Gastrocnemius medialis (tissue), 4 donors: ENCODE measurements at regions not wholly inside any gene's neighbourhood (a gene's known extent, or its start where the extent isn't known, plus 50 kb on each side); places are given as distances from the start of the nearest gene placed in this dataset.

Experiments
- ATAC-seq, 2 donors: fragments of 150-250 bp; one replicate each; pipeline ENCODE4 v1.9.1; 2016
- DNase-seq, 2 donors: peaks; one replicate each; pipeline ENCODE4 v3.0.0-alpha.2; 2019
- H3K27ac ChIP-seq, 4 donors: fragments of 200-600 bp; sonication (generic); 1 replicate in 1 of 4; 2 replicates in 3 of 4; pipeline ENCODE4 v1.5.1; 2016 to 2018; ENCODE audit warnings: mild to moderate bottlenecking in 2 of 4, moderate library complexity in 1 of 4
- H3K27me3 ChIP-seq, 3 donors: fragments of 200-600 bp; sonication (generic) in 2 of 3; 1 replicate in 1 of 3; 2 replicates in 2 of 3; pipeline versions ENCODE4 v1.5.1 to v1.6.0; 2016 to 2019; ENCODE audit warnings: mild to moderate bottlenecking in 1 of 3, moderate library complexity in 1 of 3
- H3K36me3 ChIP-seq, 2 donors: fragments of 200-600 bp; sonication (generic) in 1 of 2; one replicate each; pipeline ENCODE4 v1.5.1; 2017 to 2018
- H3K4me1 ChIP-seq, 2 donors: fragments of 200-600 bp; sonication (generic) in 1 of 2; one replicate each; pipeline ENCODE4 v1.5.1; 2016 to 2017; ENCODE audit warnings: mild to moderate bottlenecking in 2 of 2
- H3K4me3 ChIP-seq, 4 donors: fragments of 200-600 bp; sonication (generic) in 3 of 4; 1 replicate in 1 of 4; 2 replicates in 3 of 4; pipeline ENCODE4 v1.5.1; 2016 to 2019; ENCODE audit warnings: mild to moderate bottlenecking in 2 of 4
- H3K9me3 ChIP-seq, 3 donors: fragments of 200-600 bp; sonication (generic) in 2 of 3; 1 replicate in 1 of 3; 2 replicates in 2 of 3; pipeline ENCODE4 v1.5.1; 2016 to 2019
- POLR2A ChIP-seq, 2 donors: fragments of 450-650 bp; IDR thresholded peaks; one replicate each; pipeline ENCODE4 v1.6.1; 2017; ENCODE audit warnings: antibody characterized with exemption in 2 of 2, mild to moderate bottlenecking in 2 of 2, moderate library complexity in 2 of 2
- in situ Hi-C, 4 donors: fragments of 200-750 bp; cut with MboI; loops; one replicate each; pipeline versions ENCODE4 v1.15.0 to v1.8.0; 2017; ENCODE audit warnings: low sequenced_read_pairs in 4 of 4
- intact Hi-C: fragments of 100-400 bp; cut with DNase I; formaldehyde crosslinking; loops from one replicate; pipeline ENCODE4 v1.15.1; 2023; ENCODE audit warnings: low total_unique reads
- TF ChIP-seq, protein P1 (sequence below), 5 experiments: fragments of 450-650 bp in 3 of 5; fragments of 200-600 bp in 2 of 5; sonication (generic) in 2 of 5; IDR thresholded peaks in 4 of 5; conservative IDR thresholded peaks in 1 of 5; 1 replicate in 4 of 5; 2 replicates in 1 of 5; pipeline ENCODE4 v1.5.1; 2016 to 2019; ENCODE audit warnings: antibody characterized with exemption in 5 of 5, mild to moderate bottlenecking in 3 of 5, moderate library complexity in 3 of 5

DNA sequence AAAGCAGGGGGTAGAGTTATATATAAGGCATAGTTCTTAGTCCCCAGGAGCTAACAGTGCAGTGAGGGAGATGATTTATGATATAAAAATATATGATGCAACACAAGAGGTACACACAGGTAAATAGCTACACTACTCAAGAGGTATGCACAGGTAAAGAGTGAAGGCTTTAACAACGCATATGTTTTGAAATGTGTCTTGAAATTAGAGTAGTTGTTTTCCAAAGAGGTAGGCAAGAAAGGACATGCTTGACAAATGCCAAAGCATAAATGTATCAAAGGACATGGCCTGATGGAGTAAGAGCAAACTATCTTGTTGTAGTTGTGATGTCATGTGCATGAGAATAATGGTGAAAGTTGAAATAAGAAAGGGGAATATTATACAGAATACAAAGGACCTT lies 104.3 kb upstream of the C11orf87 start:
- H3K27me3 ChIP-seq, result no peaks in the 10 kb centered on the region
- no peak overlapping the region for H3K27ac ChIP-seq
- ATAC-seq (no peak), DNase-seq (no peak)
- no peaks in the 10 kb centered on the region for H3K36me3 ChIP-seq
- no peaks in the 10 kb centered on the region for H3K9me3 ChIP-seq
- H3K4me1 ChIP-seq, result no peaks in the 10 kb centered on the region
- TF ChIP-seq POLR2A (IDR thresholded peaks at IDR 0.05), result no peak
- TF ChIP-seq, protein P1, sequence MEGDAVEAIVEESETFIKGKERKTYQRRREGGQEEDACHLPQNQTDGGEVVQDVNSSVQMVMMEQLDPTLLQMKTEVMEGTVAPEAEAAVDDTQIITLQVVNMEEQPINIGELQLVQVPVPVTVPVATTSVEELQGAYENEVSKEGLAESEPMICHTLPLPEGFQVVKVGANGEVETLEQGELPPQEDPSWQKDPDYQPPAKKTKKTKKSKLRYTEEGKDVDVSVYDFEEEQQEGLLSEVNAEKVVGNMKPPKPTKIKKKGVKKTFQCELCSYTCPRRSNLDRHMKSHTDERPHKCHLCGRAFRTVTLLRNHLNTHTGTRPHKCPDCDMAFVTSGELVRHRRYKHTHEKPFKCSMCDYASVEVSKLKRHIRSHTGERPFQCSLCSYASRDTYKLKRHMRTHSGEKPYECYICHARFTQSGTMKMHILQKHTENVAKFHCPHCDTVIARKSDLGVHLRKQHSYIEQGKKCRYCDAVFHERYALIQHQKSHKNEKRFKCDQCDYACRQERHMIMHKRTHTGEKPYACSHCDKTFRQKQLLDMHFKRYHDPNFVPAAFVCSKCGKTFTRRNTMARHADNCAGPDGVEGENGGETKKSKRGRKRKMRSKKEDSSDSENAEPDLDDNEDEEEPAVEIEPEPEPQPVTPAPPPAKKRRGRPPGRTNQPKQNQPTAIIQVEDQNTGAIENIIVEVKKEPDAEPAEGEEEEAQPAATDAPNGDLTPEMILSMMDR (IDR thresholded peaks at IDR 0.05 in 4 of 5, conservative IDR thresholded peaks at IDR 0.05 in 1 of 5), result no peak
- no peak overlapping the region for H3K4me3 ChIP-seq
- in situ Hi-C loops, result no loop called here
- intact Hi-C loops, result no loop called here

DNA sequence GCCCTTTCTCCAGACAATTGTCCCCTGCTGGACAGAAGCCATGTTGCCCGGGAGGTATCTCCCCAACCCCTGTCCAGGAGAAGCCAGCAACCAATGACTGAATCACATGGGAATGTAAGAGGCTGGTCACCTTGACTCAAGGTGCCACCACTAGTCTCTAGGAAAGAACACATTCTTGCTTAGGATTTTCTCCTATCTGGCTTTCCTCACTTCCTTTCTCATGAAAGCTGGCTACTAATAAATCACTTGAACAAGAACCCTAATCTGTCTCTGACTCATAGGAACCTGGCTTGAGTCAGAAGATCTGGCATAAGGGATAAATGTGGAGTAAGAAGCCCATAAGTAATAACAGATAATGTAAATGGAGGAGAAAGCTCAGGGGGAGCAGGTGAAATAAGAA lies 101.4 kb upstream of the C11orf87 start:
- ATAC-seq (no peak), DNase-seq (no peak)
- Histone ChIP-seq H3K4me1 (no peaks in the 10 kb centered on the region), H3K27me3 (no peaks in the 10 kb centered on the region), H3K9me3 (no peaks in the 10 kb centered on the region), H3K27ac (no peak overlapping the region), H3K36me3 (no peaks in the 10 kb centered on the region), H3K4me3 (no peak overlapping the region)
- TF ChIP-seq, protein P1 (IDR thresholded peaks at IDR 0.05 in 4 of 5, conservative IDR thresholded peaks at IDR 0.05 in 1 of 5), result no peak
- no peak for TF ChIP-seq POLR2A (IDR thresholded peaks at IDR 0.05)
- in situ Hi-C loops (no loop called here), intact Hi-C loops (no loop called here)

DNA sequence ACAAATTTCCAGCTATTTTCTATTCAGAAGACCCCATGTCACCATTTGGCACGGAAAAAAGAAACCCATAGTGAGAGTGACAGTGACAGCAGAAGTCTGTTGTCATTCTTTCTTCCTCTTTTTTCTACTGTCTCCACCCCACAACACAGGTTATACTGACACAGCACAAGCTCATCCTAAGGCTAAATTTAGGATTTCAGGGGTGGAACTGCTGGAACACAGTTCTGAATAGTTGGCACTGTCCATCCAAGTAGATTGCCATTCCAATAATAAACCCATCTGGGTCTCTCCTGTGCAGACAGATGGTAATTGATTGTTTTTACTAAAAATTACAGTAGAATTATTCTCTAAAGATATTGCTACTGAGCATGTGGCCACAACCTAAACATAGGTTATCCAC lies 95.2 kb upstream of the C11orf87 start:
- Histone ChIP-seq H3K36me3 (no peaks in the 10 kb centered on the region), H3K27me3 (no peaks in the 10 kb centered on the region), H3K9me3 (no peaks in the 10 kb centered on the region), H3K4me1 (peaks cover 4 to 6% of the 10 kb centered on the region in 2 donors), H3K27ac (no peak overlapping the region), H3K4me3 (no peak overlapping the region)
- TF ChIP-seq, protein P1 (IDR thresholded peaks at IDR 0.05 in 4 of 5, conservative IDR thresholded peaks at IDR 0.05 in 1 of 5), result no peak
- TF ChIP-seq POLR2A (IDR thresholded peaks at IDR 0.05), result no peak
- intact Hi-C loops, result no loop called here
- in situ Hi-C loops, result no loop called here
- no peak for DNase-seq
- ATAC-seq, result no peak

DNA sequence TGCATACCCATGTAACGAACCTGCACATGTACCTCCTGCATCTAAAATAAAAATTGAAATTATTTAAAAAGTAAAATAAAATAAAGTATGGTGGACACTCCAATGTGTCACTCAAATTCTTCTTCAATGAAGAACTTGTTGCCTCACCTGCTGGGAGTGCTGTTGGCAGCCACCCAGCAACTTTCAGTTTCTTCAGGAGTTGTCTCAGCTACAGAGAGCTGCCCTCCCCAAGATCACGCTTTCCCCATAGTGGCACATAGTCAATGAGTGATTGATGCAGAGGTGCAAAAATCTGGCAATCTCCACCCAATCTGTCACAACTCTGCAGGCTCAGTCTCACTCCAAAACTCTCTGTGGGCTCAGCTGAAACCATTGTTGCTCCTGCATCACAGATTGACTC lies 92.3 kb upstream of the C11orf87 start:
- Histone ChIP-seq H3K4me1 (peaks cover 4 to 6% of the 10 kb centered on the region in 2 donors), H3K9me3 (no peaks in the 10 kb centered on the region), H3K4me3 (no peak overlapping the region), H3K27me3 (no peaks in the 10 kb centered on the region), H3K36me3 (no peaks in the 10 kb centered on the region), H3K27ac (no peak overlapping the region)
- in situ Hi-C loops (no loop called here), intact Hi-C loops (no loop called here)
- ATAC-seq (no peak), DNase-seq (no peak)
- no peak for TF ChIP-seq POLR2A (IDR thresholded peaks at IDR 0.05)
- TF ChIP-seq, protein P1 (IDR thresholded peaks at IDR 0.05 in 4 of 5, conservative IDR thresholded peaks at IDR 0.05 in 1 of 5), result no peak

DNA sequence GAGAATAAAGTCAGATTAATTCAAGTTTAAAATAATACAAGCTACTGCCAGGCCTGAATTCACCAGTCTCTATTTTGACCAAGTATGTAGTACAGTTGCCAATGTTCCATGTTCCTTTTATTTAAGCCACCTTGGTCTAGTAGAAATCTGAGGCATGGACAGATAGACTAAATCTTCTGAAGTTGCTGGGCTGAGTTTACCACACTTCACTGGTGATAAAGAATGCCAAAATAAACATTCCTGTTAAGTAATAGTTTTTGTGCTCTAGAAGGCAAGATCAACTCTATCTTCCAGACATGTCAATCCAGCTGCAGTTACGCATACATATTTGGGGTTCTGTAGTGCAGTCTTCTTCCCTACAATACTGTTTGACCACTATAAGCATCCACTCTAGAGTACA lies 83.9 kb upstream of the C11orf87 start:
- intact Hi-C loops (no loop called here), in situ Hi-C loops (no loop called here)
- Histone ChIP-seq H3K36me3 (no peaks in the 10 kb centered on the region), H3K4me1 (no peaks in the 10 kb centered on the region), H3K27ac (no peak overlapping the region), H3K4me3 (no peak overlapping the region), H3K9me3 (no peaks in the 10 kb centered on the region), H3K27me3 (no peaks in the 10 kb centered on the region)
- ATAC-seq (no peak), DNase-seq (no peak)
- TF ChIP-seq, protein P1 (IDR thresholded peaks at IDR 0.05 in 4 of 5, conservative IDR thresholded peaks at IDR 0.05 in 1 of 5), result no peak
- no peak for TF ChIP-seq POLR2A (IDR thresholded peaks at IDR 0.05)
